HG03064 (cell line): ENCODE measurements at regions not wholly inside any gene's neighbourhood (a gene's known extent, or its start where the extent isn't known, plus 50 kb on each side); places are given as distances from the start of the nearest gene placed in this dataset.

Experiments used
- ATAC-seq: cut with Tn5 transposase; IDR thresholded peaks from one replicate; pipeline ENCODE4 v1.9.1; 2021; ENCODE audit warnings: low read depth; ENCODE audit not compliant: unreplicated experiment

DNA sequence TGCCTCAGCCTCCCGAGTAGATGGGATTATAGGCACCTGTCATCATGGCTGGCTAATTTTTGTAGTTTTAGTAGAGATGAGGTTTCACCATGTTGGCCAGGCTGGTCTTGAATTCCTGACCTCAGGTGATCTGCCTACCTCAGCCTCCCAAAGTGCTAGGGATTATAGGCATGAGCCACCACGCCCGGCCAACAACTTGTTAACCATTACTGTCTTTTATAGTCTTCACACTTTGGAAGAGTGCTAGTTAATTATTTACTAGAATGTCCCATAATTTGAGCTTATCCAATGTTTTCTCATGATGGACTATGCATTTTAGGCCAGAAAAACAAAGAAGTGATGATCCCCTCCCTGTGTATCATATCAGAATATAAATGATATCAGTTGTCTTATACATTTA, 288.6 kb upstream of the CBLB start:
- no peak for ATAC-seq

DNA sequence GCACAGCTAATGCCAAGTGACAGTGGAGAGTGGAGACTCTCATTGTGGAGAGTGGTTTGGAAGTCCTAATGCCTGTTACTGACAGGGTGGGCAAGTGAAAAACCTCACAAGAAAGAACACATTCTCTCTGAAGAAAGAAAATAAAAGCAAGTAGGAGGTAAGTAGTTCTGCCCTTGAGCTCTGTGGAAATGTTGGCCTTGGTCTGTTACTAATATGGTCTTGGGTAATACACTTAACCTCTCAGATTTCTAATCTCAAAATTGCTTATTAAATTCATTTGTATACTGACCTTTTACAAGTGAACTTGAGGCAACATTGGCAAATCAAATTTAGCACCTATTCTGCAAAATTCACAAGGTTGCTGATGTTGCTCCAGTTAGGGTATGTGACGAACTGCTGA, 291.6 kb upstream of the CBLB start:
- no peak for ATAC-seq

DNA sequence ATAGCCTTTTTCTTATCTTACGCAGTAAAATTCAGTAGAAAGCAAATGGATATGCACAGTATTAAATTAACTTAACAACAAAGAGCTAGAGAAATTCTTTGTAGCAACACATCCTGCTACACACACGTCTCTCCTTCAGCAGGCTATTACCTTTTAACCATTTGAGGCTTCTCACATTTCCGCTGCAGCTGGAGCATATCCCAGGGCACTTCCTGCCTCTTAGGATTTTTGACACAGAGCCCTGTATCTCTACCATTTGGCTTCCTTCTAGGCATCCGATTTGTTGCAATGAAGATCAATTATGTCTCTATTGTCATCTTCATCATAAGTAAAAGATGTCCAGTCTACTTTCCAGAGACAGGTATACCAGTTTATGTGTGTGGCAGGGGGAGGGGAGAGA, 292.4 kb upstream of the CBLB start:
- no peak for ATAC-seq

GRCh38 chr3:106167728-106168127, 298.9 kb upstream of the CBLB start:
- ATAC-seq: no peak

DNA sequence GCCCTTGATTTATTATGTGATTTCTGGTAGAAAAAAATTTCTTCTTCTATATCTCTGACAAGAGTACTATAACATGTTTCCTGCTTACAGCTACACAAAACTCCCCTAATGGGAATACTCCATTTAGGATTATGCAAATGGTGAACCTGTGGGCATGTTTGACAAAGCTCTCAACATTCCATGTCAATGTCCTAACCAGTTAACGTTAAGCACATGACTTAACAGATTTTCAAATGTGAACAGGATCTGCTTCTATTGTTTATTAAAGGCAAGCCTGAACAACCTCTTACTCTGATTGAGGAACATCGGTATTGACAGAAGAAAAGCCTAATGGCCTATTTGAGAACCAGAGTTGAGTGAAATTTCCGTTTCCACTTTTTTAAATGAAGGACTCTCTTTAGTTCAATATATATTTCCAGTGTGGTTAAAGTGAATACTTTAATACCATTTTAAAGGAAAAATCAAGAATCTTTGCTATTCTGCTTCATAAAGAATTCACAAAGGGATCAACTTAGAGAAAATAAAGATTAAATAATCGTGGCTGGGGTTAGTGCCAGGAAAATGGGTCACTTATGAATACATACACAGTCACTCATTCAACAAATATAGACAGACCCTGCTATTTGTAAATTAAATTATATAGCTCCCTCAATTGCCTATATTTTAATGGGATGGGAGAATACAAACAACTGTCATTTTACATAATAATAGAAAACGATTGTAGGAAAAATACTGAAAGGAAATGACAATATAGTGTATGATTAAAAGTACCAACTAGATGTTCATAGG, 300.3 kb upstream of the CBLB start:
- no peak for ATAC-seq

DNA sequence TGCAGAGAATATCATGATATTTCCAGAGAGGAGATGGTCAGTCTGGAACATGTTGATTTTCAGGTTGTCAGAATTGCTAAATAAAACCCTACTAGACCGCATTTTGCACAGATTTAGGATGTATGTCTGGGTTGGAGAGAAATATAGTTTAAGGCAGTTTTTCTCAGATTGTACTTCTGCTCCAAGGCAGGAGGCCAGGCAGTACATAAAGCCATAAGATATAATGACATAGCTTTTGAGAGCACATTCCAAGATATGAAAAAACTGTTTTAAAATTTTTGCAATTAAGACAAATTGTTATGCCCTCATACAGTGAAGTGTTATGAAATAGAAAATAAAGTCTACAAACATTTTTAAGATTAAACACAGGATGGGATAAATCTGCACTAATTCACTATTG, 301.8 kb upstream of the CBLB start:
- no peak for ATAC-seq

DNA sequence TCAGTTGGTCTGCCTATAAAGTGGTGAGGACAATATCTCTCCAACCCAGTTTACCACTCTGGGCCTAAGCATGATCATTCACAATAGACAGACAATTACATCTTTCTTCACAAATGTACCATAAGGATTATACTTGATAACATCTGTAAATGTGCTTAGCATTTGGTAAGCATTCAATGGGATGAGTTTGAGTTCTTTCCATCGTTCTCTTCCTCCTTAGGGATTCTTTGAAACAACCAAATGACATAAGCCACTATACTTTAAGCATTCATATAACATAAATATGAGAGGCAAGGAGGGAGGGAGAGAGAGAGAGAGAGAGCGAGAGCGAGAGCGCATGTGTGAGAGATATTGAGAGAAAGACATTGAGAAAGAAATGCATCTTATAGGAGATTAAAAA, 303.3 kb upstream of the CBLB start:
- ATAC-seq: no peak

DNA sequence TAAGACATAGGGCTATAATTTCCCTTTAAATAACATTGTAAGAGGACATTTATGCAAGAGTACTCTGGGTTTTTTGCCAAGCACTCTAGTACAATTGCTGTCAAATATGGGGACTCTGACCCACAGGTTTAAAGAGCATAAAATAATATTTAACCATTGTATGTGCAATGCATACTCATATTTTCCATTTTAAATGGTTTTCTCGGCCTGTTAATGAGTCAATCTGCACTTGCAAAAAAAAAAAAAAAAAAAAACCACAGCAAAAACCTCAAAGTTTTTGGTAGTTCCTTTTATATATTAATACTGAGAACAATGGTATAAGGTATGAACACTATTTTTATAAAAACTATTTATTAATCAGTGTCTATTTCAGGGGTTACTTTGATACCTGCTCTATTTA, 304.0 kb upstream of the CBLB start:
- ATAC-seq: peak; percentile 43

- ATAC-seq: no peak
Measured at GRCh38 chr3:106175276-106175675, 306.5 kb upstream of the CBLB start.

DNA sequence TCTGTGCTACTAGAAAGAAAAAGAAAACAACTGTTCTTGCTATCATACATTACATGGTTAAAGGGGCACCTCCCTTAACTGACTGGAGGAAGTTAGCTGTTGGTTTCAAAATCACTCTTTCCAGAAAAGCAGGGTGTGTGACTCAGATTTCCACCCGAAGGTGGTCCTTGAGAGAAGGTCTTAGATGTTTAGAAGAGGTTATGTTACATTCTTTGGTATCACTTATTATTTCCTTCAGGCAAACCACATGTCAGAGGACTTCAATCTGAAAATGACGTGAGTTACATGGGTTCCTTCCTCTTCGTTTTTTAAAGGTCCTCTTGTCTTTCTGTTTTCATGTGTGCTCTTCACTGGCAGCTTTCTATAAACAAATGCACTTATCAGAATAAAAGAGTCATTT, 307.9 kb upstream of the CBLB start:
- peak; percentile 79 for ATAC-seq

GRCh38 chr3:106182950-106183511, 314.2 kb upstream of the CBLB start:
- no peak for ATAC-seq

GRCh38 chr3:106183762-106184391, 315.1 kb upstream of the CBLB start:
- ATAC-seq: peak; percentile 51

DNA sequence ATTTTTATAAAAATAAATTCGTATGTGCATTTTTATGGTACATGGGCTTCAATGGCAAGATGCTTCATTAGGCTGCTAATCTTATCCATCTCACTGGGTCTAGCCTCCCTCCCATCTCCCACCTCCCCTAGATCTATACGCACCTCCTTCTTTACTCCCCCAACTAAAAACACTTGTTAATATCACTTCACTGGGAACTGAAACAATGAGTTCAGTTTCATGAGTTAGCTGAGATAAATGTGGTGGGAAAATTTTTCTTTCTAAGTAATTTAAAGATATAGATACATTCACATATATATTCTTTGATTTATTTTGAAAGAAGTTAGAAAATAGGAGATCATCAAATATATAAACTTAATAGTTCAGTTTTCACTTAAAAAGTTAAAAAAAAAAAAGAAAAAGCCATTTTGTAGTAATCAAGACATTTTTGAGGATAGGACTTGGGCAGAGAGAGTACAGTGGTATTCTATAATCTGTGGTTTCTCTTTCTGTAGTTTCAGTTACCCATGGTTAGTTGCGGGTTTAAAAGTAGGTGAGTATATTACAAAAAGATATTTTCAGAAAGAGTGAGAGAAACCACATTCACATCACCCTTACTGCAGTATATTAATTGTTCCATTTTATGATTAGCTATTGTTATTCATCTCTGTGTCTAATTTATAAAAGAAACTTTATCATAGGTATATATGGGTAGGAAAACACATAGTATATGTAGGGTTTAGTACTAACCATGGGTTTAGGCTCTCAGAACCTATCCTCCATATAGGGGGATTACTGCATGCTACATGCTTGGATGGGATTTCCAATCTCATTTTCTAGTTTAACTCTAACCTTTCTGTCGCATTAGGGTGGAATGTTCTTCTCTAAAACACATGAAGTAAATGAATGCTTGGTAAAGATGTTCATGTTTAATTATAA, 316.0 kb upstream of the CBLB start:
- peak; percentile 89 for ATAC-seq

- ATAC-seq: no peak
Measured at GRCh38 chr3:106185949-106186348, 317.1 kb upstream of the CBLB start.

DNA sequence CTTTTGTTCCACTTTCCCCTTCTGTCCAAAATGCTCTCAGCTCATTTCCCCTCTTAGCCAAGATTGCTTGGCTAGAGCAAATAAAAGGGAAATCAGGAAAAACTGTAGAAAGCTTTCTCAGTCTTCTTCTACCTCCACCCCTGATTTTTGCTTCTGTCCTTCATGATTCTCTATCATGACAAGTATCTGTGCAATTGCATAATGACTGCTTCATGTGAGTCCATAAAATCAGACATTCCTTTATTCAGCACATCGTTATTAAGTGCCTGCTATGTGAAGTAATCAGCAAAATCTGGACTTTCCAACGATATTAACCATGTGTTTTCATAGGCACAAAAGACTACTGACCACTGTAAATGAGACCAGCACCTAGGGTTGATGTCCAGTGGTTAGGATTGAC, 321.5 kb upstream of the CBLB start:
- ATAC-seq: no peak

DNA sequence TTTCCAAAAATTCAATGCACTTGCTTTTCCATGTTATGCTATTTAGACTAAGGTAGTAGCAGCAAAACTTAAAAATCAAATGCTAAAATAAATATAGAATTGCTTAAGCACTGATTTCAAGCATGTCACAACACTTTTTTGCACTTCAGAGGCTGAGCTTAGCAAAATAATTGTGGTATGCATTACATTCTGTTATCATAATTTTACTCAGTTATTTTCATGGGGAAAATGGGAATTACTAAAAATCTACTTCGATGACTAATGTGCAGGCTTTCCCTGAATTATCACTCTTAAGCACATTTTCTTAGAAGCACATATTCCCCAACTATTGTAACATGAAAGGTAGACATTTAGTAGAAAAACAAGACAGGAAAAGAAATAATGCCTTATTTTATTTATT, 322.4 kb upstream of the CBLB start:
- ATAC-seq: no peak

GRCh38 chr3:106191913-106192312, 323.1 kb upstream of the CBLB start:
- ATAC-seq: no peak

DNA sequence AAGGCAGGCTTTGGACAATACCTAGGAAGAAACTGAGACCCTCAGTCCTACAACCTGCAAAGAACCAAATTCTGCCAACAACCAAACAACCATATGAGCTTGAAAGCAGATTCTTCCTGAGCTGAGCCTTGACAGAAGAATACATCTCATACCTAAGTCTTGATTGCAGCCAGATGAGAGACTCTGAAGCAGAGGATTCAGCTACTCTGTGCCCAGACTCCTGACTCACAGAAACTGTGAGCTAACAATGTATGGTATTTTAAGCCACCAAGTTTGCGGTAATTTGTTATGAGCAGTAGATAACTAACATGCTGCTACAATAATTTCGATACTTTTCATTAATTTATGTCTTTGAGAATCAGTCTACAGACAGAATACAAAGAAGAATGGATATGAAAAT, 325.1 kb upstream of the CBLB start:
- no peak for ATAC-seq

DNA sequence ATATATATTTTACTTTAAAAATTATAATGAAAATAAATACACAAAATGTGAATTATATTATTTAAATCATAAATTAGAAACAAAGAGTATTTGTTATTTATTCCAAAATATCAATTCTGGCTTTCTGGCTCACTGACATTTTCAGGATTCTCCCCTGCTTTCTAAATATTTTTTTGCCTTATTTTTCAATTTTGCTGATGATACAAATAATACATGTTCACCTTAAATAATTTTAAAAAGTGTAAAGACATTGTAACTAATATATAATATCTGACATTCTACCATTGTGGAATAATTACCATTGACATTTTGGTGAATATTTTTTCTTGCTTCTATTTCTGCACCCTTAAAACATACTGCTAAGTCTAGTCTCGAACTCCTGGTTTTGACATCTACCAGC, 325.9 kb upstream of the CBLB start:
- ATAC-seq: no peak

DNA sequence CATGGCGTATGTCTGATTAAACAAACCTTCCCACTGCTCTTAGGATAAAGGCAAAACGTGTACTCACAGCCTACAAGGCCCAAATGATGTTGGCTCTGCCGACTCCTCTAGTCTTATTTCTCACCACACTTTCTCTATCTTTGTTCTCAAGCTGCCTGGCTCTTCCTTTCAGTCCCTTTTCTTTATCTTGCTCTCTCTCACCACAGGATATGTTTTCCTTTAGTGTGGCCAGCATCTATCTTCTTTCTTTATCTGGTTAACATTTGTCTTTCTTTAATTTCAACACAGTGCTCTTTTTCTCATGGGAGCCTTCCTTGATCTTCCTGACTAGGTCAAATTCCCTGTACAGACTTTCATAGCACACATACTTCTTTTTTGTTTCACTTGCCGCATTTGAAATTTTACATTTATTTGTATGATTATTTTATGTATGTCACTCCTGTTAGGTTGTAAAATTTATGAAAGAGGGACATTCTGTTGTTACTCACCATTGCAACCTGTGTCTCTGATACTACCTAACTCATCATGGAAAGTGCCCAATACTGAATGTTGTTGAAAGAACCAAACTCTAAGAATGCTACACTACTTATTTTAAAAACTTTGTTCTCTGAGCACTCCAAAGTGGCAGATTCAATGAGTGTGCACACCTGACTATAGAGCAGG, 328.9 kb upstream of the CBLB start:
- no peak for ATAC-seq
